ENCODE measurements at regions not wholly inside any gene's neighbourhood (a gene's known extent, or its start where the extent isn't known, plus 50 kb on each side); places are given as distances from the start of the nearest gene placed in this dataset.
"Not testable (repeated sequence)": the region's sequence is repeated elsewhere in the genome, so short reads cannot be mapped to it uniquely, and the experiment has no call there.

DNA sequence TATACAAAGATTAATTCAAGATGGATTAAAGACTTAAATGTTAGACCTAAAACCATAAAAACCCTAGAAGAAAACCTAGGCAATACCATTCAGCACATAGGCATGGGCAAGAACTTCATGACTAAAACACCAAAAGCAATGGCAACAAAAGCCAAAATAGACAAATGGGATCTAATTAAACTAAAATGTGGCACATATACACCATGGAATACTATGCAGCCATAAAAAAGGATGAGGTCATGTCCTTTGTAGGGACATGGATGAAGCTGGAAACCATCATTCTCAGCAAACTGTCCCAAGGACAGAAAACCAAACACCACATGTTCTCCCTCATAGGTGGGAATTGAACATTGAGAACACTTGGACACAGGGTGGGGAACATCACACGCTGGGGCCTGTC, 133.4 kb upstream of the APOOL start:
- TF ChIP-seq, protein P1, sequence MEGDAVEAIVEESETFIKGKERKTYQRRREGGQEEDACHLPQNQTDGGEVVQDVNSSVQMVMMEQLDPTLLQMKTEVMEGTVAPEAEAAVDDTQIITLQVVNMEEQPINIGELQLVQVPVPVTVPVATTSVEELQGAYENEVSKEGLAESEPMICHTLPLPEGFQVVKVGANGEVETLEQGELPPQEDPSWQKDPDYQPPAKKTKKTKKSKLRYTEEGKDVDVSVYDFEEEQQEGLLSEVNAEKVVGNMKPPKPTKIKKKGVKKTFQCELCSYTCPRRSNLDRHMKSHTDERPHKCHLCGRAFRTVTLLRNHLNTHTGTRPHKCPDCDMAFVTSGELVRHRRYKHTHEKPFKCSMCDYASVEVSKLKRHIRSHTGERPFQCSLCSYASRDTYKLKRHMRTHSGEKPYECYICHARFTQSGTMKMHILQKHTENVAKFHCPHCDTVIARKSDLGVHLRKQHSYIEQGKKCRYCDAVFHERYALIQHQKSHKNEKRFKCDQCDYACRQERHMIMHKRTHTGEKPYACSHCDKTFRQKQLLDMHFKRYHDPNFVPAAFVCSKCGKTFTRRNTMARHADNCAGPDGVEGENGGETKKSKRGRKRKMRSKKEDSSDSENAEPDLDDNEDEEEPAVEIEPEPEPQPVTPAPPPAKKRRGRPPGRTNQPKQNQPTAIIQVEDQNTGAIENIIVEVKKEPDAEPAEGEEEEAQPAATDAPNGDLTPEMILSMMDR (conservative IDR thresholded peaks at IDR 0.05 in 1 of 2, IDR thresholded peaks at IDR 0.05 in 1 of 2; ENCODE audit: extremely low read depth in 1 of 2, insufficient read depth in 1 of 2, low read depth in 1 of 2, low read length in 2 of 2) = not testable (repeated sequence)
- not testable (repeated sequence) for TF ChIP-seq EZH2 (IDR thresholded peaks at IDR 0.05; ENCODE audit: borderline replicate concordance, low read length)
